OCI-LY7 (cell line): ENCODE measurements at regions not wholly inside any gene's neighbourhood (a gene's known extent, or its start where the extent isn't known, plus 50 kb on each side); places are given as distances from the start of the nearest gene placed in this dataset.
A peak's percentile ranks its signal among the peaks of the same experiment; 100 is the strongest.

Experiments used
- BruUV-seq: library from RNA; stranded (reverse); fragments of 400-500 nt; replicated peaks from 2 replicates; lab custom pipeline; 2021; lab: Mats Ljungman, UMichigan
- CTCF ChIA-PET: fragments of 300-600 bp; sonication (Branson Sonifier 250); formaldehyde crosslinking; loops from one replicate; lab custom pipeline; 2022; ENCODE audit warnings: antibody characterized with exemption; ENCODE audit not compliant: unreplicated experiment; lab: Charles Lee
- POLR2A ChIA-PET: fragments of 300-600 bp; sonication (Branson Sonifier 250); formaldehyde crosslinking; loops from one replicate; lab custom pipeline; 2022; ENCODE audit warnings: antibody characterized with exemption; lab: Charles Lee
- DNase-seq: peaks from one replicate; pipeline ENCODE4 v3.0.0-alpha.2; 2015; ENCODE audit warnings: low spot score
- H2AFZ ChIP-seq: fragments of 200-600 bp; sonication (generic), shearing (Covaris generic); 2 replicates; pipeline ENCODE4 v1.6.1; 2014; ENCODE audit warnings: mild to moderate bottlenecking, antibody characterized with exemption, low read length, moderate library complexity
- H3K27ac ChIP-seq: fragments of 200-600 bp; sonication (generic); 2 replicates; pipeline ENCODE4 v1.5.1; 2014; ENCODE audit warnings: mixed run types, low read depth, mild to moderate bottlenecking, moderate library complexity, low read length, inconsistent platforms; ENCODE audit not compliant: poor library complexity, severe bottlenecking
- H3K36me3 ChIP-seq: fragments of 200-600 bp; sonication (generic); 2 replicates; pipeline ENCODE4 v1.6.1; 2014; ENCODE audit warnings: mild to moderate bottlenecking, antibody characterized with exemption, low read length, moderate library complexity, mixed read lengths; ENCODE audit not compliant: insufficient read depth
- H3K4me1 ChIP-seq: fragments of 200-600 bp; sonication (generic); 2 replicates; pipeline ENCODE4 v1.5.1; 2014; ENCODE audit warnings: mild to moderate bottlenecking, low read length; ENCODE audit not compliant: insufficient read depth, poor library complexity, severe bottlenecking
- H3K4me2 ChIP-seq: fragments of 200-600 bp; sonication (generic); 2 replicates; pipeline ENCODE4 v1.6.1; 2014; ENCODE audit warnings: mild to moderate bottlenecking, low read length
- H3K4me3 ChIP-seq: fragments of 200-600 bp; sonication (generic); 2 replicates; pipeline ENCODE4 v1.5.1; 2014; ENCODE audit warnings: mild to moderate bottlenecking, low read depth, low read length; ENCODE audit not compliant: poor library complexity, severe bottlenecking
- H3K79me2 ChIP-seq: fragments of 200-600 bp; sonication (generic); 2 replicates; pipeline ENCODE4 v1.6.1; 2016; ENCODE audit warnings: low read depth, mild to moderate bottlenecking, low read length, moderate library complexity, mixed read lengths; ENCODE audit not compliant: insufficient read depth
- H3K9me2 ChIP-seq: fragments of 200-600 bp; sonication (generic); 2 replicates; pipeline ENCODE4 v1.6.1; 2016; ENCODE audit warnings: mild to moderate bottlenecking, low read length, mixed read lengths; ENCODE audit not compliant: insufficient read depth
- H3K9me3 ChIP-seq: fragments of 200-600 bp; sonication (generic); 2 replicates; pipeline ENCODE4 v1.6.1; 2014; ENCODE audit warnings: mild to moderate bottlenecking, mixed run types, low read length, mixed read lengths
- H4K20me1 ChIP-seq: fragments of 200-600 bp; sonication (generic); 2 replicates; pipeline ENCODE4 v1.6.1; 2014; ENCODE audit warnings: mild to moderate bottlenecking, antibody characterized with exemption, low read length, moderate library complexity, mixed read lengths; ENCODE audit not compliant: insufficient read depth
- CTCF ChIP-seq: fragments of 200-600 bp; sonication (generic); conservative IDR thresholded peaks from 2 replicates; pipeline ENCODE4 v1.5.1; 2014; ENCODE audit warnings: mild to moderate bottlenecking, antibody characterized with exemption, low read length, moderate library complexity, mixed read lengths
- EZH2phosphoT487 ChIP-seq: fragments of 200-600 bp; sonication (generic); IDR thresholded peaks from 2 replicates; pipeline ENCODE4 v1.6.1; 2018; ENCODE audit warnings: low read depth, borderline replicate concordance, mild to moderate bottlenecking, mixed run types, antibody characterized with exemption, low read length, moderate library complexity, mixed read lengths
- intact Hi-C: fragments of 100-400 bp; cut with micrococcal nuclease; formaldehyde crosslinking; loops from one replicate; pipeline ENCODE4 v1.10.0; 2022; ENCODE audit not compliant: unreplicated experiment

- CTCF ChIA-PET: no interaction called here
Observed at GRCh38 chr11:15645201-15645600, 530.5 kb downstream of the INSC start.

GRCh38 chr11:15649371-15650104 is 534.8 kb downstream of the INSC start:
- H2AFZ ChIP-seq: peak overlapping the region; percentile 63; the same call in 1 of the 2 replicates
- no peaks in the 10 kb centered on the region for H3K9me2 ChIP-seq
- BruUV-seq: no TSS peak
- TF ChIP-seq EZH2phosphoT487: no peak
- no peak for TF ChIP-seq CTCF
- no peak overlapping the region for H3K27ac ChIP-seq
- no peaks in the 10 kb centered on the region for H3K79me2 ChIP-seq
- H3K4me1 ChIP-seq: peaks cover 6% of the 10 kb centered on the region
- H4K20me1 ChIP-seq: no peaks in the 10 kb centered on the region
- no peak for DNase-seq
- no peaks in the 10 kb centered on the region for H3K36me3 ChIP-seq
- H3K9me3 ChIP-seq: no peaks in the 10 kb centered on the region
- CTCF ChIA-PET: interaction anchor here (1.1 kb wide), 1 partner anchor 964 kb away, joined by 3 read pairs; no protein-coding TSS in a partner anchor
- H3K4me2 ChIP-seq: 0 out of 2 replicates have a peak overlapping the region, but pooled peaks have one; percentile 67
- POLR2A ChIA-PET: no interaction called here
- H3K4me3 ChIP-seq: no peak overlapping the region
- intact Hi-C loops: loop anchor here (5.0 kb wide), 1 partner anchor 963 kb away; no protein-coding TSS in a partner anchor

More at GRCh38 chr11:15645201-15645600, 530.5 kb downstream of the INSC start:
- no TSS peak for BruUV-seq
- Histone ChIP-seq H2AFZ (no peak overlapping the region), H3K4me2 (no peak overlapping the region), H3K4me1 (peaks cover under 1% of the 10 kb centered on the region), H3K79me2 (no peaks in the 10 kb centered on the region), H3K9me2 (no peaks in the 10 kb centered on the region), H3K27ac (no peak overlapping the region), H3K36me3 (no peaks in the 10 kb centered on the region), H4K20me1 (no peaks in the 10 kb centered on the region), H3K4me3 (no peak overlapping the region), H3K9me3 (no peaks in the 10 kb centered on the region)
- POLR2A ChIA-PET: interaction anchor here (0.7 kb wide), 1 partner anchor 8 kb away, joined by 3 read pairs; no protein-coding TSS in a partner anchor
- DNase-seq: no peak
- no peak for TF ChIP-seq CTCF
- TF ChIP-seq EZH2phosphoT487: no peak
- intact Hi-C loops: no loop called here
